ENCODE measurements at regions not wholly inside any gene's neighbourhood (a gene's known extent, or its start where the extent isn't known, plus 50 kb on each side); places are given as distances from the start of the nearest gene placed in this dataset.

- H3K4me1 ChIP-seq (replicated peaks): no peaks in the 10 kb centered on the region
- no peaks in the 10 kb centered on the region for H3K36me3 ChIP-seq
- no peak for DNase-seq (ENCODE audit: low read depth in 1 of 2, low spot score in 2 of 2)
- no peak overlapping the region for H3K4me3 ChIP-seq
- 0 out of 2 replicates have a peak, but pooled peaks cover 3% of the 10 kb centered on the region for H3K9me3 ChIP-seq (replicated peaks)
- no peaks in the 10 kb centered on the region; the same call in 1 of the 2 replicates for H3K27me3 ChIP-seq (replicated peaks)
- H3K27ac ChIP-seq: no peak overlapping the region
These were observed 251.5 kb downstream of the OPA1 start for GRCh38 chr3:193844472-193844871.

DNA sequence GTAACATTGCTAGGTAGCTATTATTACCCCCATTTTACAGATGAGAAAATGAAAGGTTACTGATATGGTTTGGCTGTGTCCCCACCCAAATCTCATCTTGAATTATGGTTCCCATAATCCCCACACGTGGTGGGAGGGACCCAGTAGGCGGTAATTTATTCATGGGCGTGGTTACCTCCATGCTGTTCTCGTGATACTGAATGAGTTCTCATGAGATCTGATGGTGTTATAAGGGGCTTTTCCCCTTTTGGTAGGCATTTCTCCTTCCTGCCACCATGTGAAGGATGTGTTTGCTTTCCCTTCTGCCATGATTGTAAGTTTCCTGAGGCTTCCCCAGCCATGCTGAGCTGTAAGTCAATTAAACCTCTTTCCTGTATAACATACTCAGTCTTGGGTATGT, 252.1 kb downstream of the OPA1 start:
- no peaks in the 10 kb centered on the region for H3K27me3 ChIP-seq (replicated peaks)

GRCh38 chr3:193846569-193846968, 253.6 kb downstream of the OPA1 start:
- H3K27ac ChIP-seq: no peak overlapping the region
- H3K4me1 ChIP-seq (replicated peaks): peaks cover 4% of the 10 kb centered on the region
- DNase-seq (ENCODE audit: low read depth in 1 of 2, low spot score in 2 of 2): no peak
- 0 out of 2 replicates have a peak, but pooled peaks cover 3% of the 10 kb centered on the region for H3K9me3 ChIP-seq (replicated peaks)
- H3K27me3 ChIP-seq (replicated peaks): no peaks in the 10 kb centered on the region
- H3K4me3 ChIP-seq: no peak overlapping the region
- no peaks in the 10 kb centered on the region for H3K36me3 ChIP-seq

More for the DNA sequence above, 252.1 kb downstream of the OPA1 start:
- DNase-seq (ENCODE audit: low read depth in 1 of 2, low spot score in 2 of 2): no peak
- no peak overlapping the region for H3K27ac ChIP-seq
- H3K4me3 ChIP-seq: no peak overlapping the region
- 0 out of 2 replicates have a peak, but pooled peaks cover 3% of the 10 kb centered on the region for H3K9me3 ChIP-seq (replicated peaks)
- H3K36me3 ChIP-seq: no peaks in the 10 kb centered on the region
- no peaks in the 10 kb centered on the region for H3K4me1 ChIP-seq (replicated peaks)

DNA sequence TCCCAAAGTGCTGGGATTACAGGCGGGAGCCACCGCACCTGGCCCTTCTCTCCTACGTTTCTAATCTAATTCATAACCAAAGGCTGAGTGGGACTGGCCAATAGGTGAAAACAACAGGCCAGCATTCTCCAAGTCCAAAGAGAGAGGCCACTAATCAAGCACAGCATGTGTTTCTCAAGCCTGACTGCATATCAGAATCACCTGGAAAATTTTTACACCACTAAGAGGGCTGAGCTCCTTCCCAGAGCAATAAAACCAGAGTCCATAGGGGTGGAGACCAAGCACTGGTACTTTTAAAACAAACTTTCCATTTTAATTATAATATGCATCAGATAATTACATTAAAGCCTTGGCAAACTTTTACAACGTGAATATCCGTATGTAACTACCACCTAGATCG, 254.4 kb downstream of the OPA1 start:
- DNase-seq (ENCODE audit: low read depth in 1 of 2, low spot score in 2 of 2): no peak
- 0 out of 2 replicates have a peak, but pooled peaks cover 3% of the 10 kb centered on the region for H3K9me3 ChIP-seq (replicated peaks)
- H3K4me3 ChIP-seq: no peak overlapping the region
- H3K27me3 ChIP-seq (replicated peaks): no peaks in the 10 kb centered on the region
- peaks cover 13% of the 10 kb centered on the region for H3K4me1 ChIP-seq (replicated peaks)
- no peak overlapping the region for H3K27ac ChIP-seq
- H3K36me3 ChIP-seq: no peaks in the 10 kb centered on the region

- Histone ChIP-seq H3K27ac (no peak overlapping the region), H3K36me3 (no peaks in the 10 kb centered on the region), H3K4me1 (replicated peaks) (peaks cover 24% of the 10 kb centered on the region), H3K27me3 (replicated peaks) (no peaks in the 10 kb centered on the region), H3K4me3 (no peak overlapping the region), H3K9me3 (replicated peaks) (0 out of 2 replicates have a peak, but pooled peaks cover 3% of the 10 kb centered on the region)
- DNase-seq (ENCODE audit: low read depth in 1 of 2, low spot score in 2 of 2): no peak
These were observed 255.5 kb downstream of the OPA1 start for GRCh38 chr3:193848547-193848946.

DNA sequence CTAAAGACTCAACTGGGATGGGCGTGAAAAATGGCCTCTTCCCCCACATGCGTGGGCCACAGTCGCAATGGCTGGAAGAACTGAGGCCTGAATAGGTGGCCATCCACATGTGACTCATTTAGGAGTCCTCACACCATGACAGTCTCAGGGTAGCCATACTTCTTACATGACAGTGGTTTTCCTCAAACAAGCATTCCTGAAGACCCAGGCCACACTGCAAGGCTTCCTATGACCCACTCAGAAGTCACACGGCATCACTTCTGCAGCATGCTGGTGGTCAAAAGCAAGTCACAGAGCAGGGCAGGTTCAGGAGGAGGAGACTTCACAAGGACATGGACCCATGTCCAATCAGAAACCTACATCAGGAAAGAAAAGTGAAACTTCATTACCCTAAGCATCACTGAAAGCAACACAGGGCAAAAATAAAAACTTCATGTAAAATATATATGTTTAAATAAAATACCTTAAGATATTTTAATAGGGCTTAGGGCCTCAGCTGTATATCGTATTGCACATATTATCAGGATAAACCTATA, 257.1 kb downstream of the OPA1 start:
- DNase-seq (ENCODE audit: low read depth in 1 of 2, low spot score in 2 of 2): no peak
- no peaks in the 10 kb centered on the region for H3K27me3 ChIP-seq (replicated peaks)
- peaks cover 27% of the 10 kb centered on the region for H3K4me1 ChIP-seq (replicated peaks)
- 0 out of 2 replicates have a peak, but pooled peaks cover 3% of the 10 kb centered on the region for H3K9me3 ChIP-seq (replicated peaks)
- H3K4me3 ChIP-seq: no peak overlapping the region
- H3K36me3 ChIP-seq: no peaks in the 10 kb centered on the region
- H3K27ac ChIP-seq: no peak overlapping the region

- H3K27me3 ChIP-seq (replicated peaks): no peaks in the 10 kb centered on the region
- peaks cover 27% of the 10 kb centered on the region for H3K4me1 ChIP-seq (replicated peaks)
- 0 out of 2 replicates have a peak, but pooled peaks cover 3% of the 10 kb centered on the region for H3K9me3 ChIP-seq (replicated peaks)
- H3K36me3 ChIP-seq: no peaks in the 10 kb centered on the region
- H3K27ac ChIP-seq: no peak overlapping the region
- H3K4me3 ChIP-seq: no peak overlapping the region
- no peak for DNase-seq (ENCODE audit: low read depth in 1 of 2, low spot score in 2 of 2)
These were observed 258.4 kb downstream of the OPA1 start for GRCh38 chr3:193851428-193851847.

- Histone ChIP-seq H3K27ac (peak overlapping the region; percentile 4; the same call in 1 of the 2 replicates), H3K36me3 (no peaks in the 10 kb centered on the region), H3K27me3 (replicated peaks) (no peaks in the 10 kb centered on the region), H3K4me1 (replicated peaks) (peaks cover 27% of the 10 kb centered on the region), H3K4me3 (no peak overlapping the region), H3K9me3 (replicated peaks) (0 out of 2 replicates have a peak, but pooled peaks cover 3% of the 10 kb centered on the region)
- DNase-seq (ENCODE audit: low read depth in 1 of 2, low spot score in 2 of 2): peak in 1 of 2 experiments; percentile 35
These were observed 259.1 kb downstream of the OPA1 start for GRCh38 chr3:193851941-193852674.

DNA sequence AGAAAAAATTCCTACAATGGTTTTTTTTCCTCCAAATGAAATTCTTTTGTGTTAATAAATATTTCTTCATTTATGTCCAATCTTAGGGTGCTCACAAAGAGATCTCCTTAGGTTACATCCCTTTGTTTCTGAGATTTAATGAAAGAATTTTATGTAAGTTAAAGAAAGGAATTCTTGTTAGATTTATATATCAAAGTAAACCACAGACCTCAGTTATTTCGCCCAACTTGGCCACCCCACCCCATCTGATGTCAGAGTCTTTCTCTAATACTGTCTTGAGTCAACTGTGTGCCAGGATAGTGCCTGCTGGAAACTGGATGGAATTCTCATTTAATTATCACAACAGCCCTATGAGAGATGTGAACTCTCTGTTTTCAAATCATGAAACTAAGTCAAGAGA, 259.9 kb downstream of the OPA1 start:
- Histone ChIP-seq H3K27me3 (replicated peaks) (no peaks in the 10 kb centered on the region), H3K27ac (peak overlapping the region; percentile 4; the same call in 1 of the 2 replicates)
- DNase-seq (ENCODE audit: low read depth in 1 of 2, low spot score in 2 of 2): peak in 1 of 2 experiments; percentile 55

GRCh38 chr3:193853511-193854219, 260.7 kb downstream of the OPA1 start:
- DNase-seq (ENCODE audit: low read depth in 1 of 2, low spot score in 2 of 2): no peak
- no peak overlapping the region for H3K27ac ChIP-seq
- H3K4me1 ChIP-seq (replicated peaks): peaks cover 27% of the 10 kb centered on the region
- H3K27me3 ChIP-seq (replicated peaks): no peaks in the 10 kb centered on the region
- H3K36me3 ChIP-seq: no peaks in the 10 kb centered on the region
- no peaks in the 10 kb centered on the region for H3K9me3 ChIP-seq (replicated peaks)
- H3K4me3 ChIP-seq: no peak overlapping the region

More for the DNA sequence above, 259.9 kb downstream of the OPA1 start:
- no peak overlapping the region for H3K4me3 ChIP-seq
- no peaks in the 10 kb centered on the region for H3K36me3 ChIP-seq
- H3K4me1 ChIP-seq (replicated peaks): peaks cover 27% of the 10 kb centered on the region
- H3K9me3 ChIP-seq (replicated peaks): 0 out of 2 replicates have a peak, but pooled peaks cover 3% of the 10 kb centered on the region

DNA sequence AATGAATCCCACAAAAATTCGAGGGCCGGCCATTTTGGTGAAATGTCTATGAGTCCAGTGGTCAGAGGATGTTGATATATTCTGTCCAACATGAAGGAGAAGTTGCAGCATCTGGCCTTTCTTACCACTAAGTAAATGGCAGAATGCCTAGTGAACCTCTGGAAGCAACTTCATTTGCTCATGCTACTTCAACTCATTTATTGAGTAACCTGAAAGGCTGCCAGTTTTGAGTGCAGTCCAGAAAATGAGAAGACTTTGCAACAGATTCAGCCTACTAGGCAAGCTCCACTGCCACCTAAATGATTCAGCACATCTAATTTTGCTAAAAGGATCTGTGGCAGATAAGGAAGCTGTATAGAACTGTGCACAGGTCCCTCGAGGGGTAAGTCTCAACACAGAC, 265.0 kb downstream of the OPA1 start:
- no peak for DNase-seq (ENCODE audit: low read depth in 1 of 2, low spot score in 2 of 2)
- Histone ChIP-seq H3K4me1 (replicated peaks) (peaks cover 9% of the 10 kb centered on the region), H3K36me3 (no peaks in the 10 kb centered on the region), H3K4me3 (no peak overlapping the region), H3K9me3 (replicated peaks) (no peaks in the 10 kb centered on the region), H3K27ac (no peak overlapping the region), H3K27me3 (replicated peaks) (no peaks in the 10 kb centered on the region)

GRCh38 chr3:193859195-193859594, 266.2 kb downstream of the OPA1 start:
- H3K4me1 ChIP-seq (replicated peaks): peaks cover 6% of the 10 kb centered on the region
- H3K27me3 ChIP-seq (replicated peaks): no peaks in the 10 kb centered on the region
- no peak overlapping the region for H3K4me3 ChIP-seq
- H3K27ac ChIP-seq: no peak overlapping the region
- no peaks in the 10 kb centered on the region for H3K9me3 ChIP-seq (replicated peaks)
- no peaks in the 10 kb centered on the region for H3K36me3 ChIP-seq
- no peak for DNase-seq (ENCODE audit: low read depth in 1 of 2, low spot score in 2 of 2)

GRCh38 chr3:193861012-193861411, 268.0 kb downstream of the OPA1 start:
- Histone ChIP-seq H3K27ac (no peak overlapping the region), H3K27me3 (replicated peaks) (no peaks in the 10 kb centered on the region), H3K9me3 (replicated peaks) (no peaks in the 10 kb centered on the region), H3K4me1 (replicated peaks) (peaks cover 25% of the 10 kb centered on the region), H3K4me3 (no peak overlapping the region), H3K36me3 (no peaks in the 10 kb centered on the region)
- no peak for DNase-seq (ENCODE audit: low read depth in 1 of 2, low spot score in 2 of 2)

DNA sequence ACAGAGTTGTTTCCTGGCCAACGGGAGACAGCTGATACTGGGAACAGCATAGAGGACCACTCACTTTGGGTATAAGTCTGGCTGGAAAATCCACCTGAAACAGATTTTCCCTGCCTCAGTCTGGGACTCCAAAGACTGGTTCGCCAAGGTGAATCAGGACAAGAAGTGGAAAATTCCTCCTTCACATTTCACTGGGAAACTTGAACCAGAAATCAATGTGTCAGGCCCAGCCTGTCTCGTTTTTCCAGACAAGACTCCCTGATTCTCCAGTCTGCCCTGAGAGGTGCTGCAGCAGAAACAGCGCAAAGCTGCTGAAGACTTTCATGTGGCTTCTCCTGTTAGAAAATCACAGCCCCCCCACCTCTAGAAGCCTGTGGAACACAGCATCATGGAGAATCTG, 269.8 kb downstream of the OPA1 start:
- Histone ChIP-seq H3K36me3 (no peaks in the 10 kb centered on the region), H3K27me3 (replicated peaks) (no peaks in the 10 kb centered on the region), H3K9me3 (replicated peaks) (no peaks in the 10 kb centered on the region), H3K4me3 (no peak overlapping the region), H3K4me1 (replicated peaks) (peaks cover 38% of the 10 kb centered on the region), H3K27ac (no peak overlapping the region)
- no peak for DNase-seq (ENCODE audit: low read depth in 1 of 2, low spot score in 2 of 2)
